ENCODE measurements at regions not wholly inside any gene's neighbourhood (a gene's known extent, or its start where the extent isn't known, plus 50 kb on each side); places are given as distances from the start of the nearest gene placed in this dataset.
A peak's percentile ranks its signal among the peaks of the same experiment; 100 is the strongest.

DNA sequence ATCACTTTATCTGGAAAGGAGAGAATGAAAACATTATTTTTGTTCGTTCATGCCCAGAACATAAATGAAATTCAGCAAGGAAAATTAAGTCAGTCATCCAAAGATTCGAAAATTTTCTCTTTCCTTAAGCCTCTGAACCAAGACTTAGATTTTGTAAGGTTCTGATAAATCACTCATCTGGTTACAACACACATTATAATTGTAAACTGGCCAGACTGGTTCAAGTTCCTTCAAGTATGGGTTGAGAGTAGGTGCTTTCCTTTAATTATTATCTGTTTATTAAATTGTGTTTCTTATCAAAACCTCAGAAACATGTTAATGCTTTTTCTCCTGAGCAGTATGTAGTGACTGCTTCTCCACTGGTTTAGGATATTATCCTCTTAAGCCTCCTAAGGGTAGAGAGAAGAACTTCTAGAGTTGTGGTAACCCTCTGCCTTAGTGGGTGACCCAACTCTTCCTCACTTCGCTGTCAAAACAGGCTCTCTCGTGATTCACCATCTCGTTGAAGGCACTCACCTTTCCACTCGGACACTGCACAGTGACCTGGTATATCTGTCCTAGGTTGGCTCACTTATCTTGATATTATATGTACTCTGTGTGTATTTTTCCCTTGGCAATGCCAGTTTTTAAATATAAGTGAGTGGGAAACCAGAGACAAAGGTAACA, 325.9 kb downstream of the PAX3 start:
- Histone ChIP-seq H3K27ac (ENCODE audit: low read length) (no peak overlapping the region), H3K9ac (ENCODE audit: low read length) (no peak overlapping the region), H3K36me3 (replicated peaks; ENCODE audit: low read depth, low read length) (no peaks in the 10 kb centered on the region), H3K27me3 (ENCODE audit: low read depth, low read length) (no peaks in the 10 kb centered on the region), H3K4me1 (ENCODE audit: low read length) (0 out of 2 replicates have a peak, but pooled peaks cover 4% of the 10 kb centered on the region), H3K79me2 (ENCODE audit: low read length) (no peaks in the 10 kb centered on the region), H3K9me3 (ENCODE audit: insufficient read depth, low read length) (no peaks in the 10 kb centered on the region), H2AFZ (ENCODE audit: low read depth, low read length) (no peak overlapping the region), H4K20me1 (ENCODE audit: insufficient read depth, low read length) (no peaks in the 10 kb centered on the region), H3K4me3 (ENCODE audit: low read length) (no peak overlapping the region), H3K4me2 (ENCODE audit: low read length) (no peak overlapping the region)
- TF ChIP-seq EZH2phosphoT487 (IDR thresholded peaks at IDR 0.05; ENCODE audit: low read depth) = no peak
- TF ChIP-seq, protein P1, sequence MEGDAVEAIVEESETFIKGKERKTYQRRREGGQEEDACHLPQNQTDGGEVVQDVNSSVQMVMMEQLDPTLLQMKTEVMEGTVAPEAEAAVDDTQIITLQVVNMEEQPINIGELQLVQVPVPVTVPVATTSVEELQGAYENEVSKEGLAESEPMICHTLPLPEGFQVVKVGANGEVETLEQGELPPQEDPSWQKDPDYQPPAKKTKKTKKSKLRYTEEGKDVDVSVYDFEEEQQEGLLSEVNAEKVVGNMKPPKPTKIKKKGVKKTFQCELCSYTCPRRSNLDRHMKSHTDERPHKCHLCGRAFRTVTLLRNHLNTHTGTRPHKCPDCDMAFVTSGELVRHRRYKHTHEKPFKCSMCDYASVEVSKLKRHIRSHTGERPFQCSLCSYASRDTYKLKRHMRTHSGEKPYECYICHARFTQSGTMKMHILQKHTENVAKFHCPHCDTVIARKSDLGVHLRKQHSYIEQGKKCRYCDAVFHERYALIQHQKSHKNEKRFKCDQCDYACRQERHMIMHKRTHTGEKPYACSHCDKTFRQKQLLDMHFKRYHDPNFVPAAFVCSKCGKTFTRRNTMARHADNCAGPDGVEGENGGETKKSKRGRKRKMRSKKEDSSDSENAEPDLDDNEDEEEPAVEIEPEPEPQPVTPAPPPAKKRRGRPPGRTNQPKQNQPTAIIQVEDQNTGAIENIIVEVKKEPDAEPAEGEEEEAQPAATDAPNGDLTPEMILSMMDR (IDR thresholded peaks at IDR 0.05; ENCODE audit: low read depth, low read length) = no peak

DNA sequence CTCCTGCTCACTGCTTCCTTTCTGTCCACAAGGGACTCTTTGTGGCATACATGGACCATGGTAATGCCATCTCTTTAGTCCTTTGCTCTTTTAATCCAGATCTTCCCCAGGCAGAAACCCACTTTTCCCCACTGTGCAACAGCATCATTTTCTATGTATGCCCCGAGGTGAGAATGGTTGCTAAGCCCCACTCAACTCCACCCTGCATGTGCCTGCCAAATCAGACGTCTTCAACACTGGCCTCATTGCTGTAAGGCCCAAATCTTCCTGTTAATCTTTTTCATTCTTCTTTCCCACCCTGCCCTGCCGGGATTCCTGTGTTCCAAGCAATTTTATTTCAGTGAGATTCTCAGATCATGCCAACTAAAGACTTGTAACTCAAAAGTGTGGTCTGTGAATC, 328.4 kb downstream of the PAX3 start:
- Histone ChIP-seq H3K79me2 (ENCODE audit: low read length) (no peaks in the 10 kb centered on the region), H3K27ac (ENCODE audit: low read length) (no peak overlapping the region), H3K4me1 (ENCODE audit: low read length) (0 out of 2 replicates have a peak, but pooled peaks cover 4% of the 10 kb centered on the region), H3K27me3 (ENCODE audit: low read depth, low read length) (no peaks in the 10 kb centered on the region), H3K9ac (ENCODE audit: low read length) (no peak overlapping the region), H4K20me1 (ENCODE audit: insufficient read depth, low read length) (no peaks in the 10 kb centered on the region), H3K36me3 (replicated peaks; ENCODE audit: low read depth, low read length) (no peaks in the 10 kb centered on the region), H3K9me3 (ENCODE audit: insufficient read depth, low read length) (no peaks in the 10 kb centered on the region), H3K4me2 (ENCODE audit: low read length) (no peak overlapping the region), H3K4me3 (ENCODE audit: low read length) (no peak overlapping the region), H2AFZ (ENCODE audit: low read depth, low read length) (no peak overlapping the region)
- TF ChIP-seq EZH2phosphoT487 (IDR thresholded peaks at IDR 0.05; ENCODE audit: low read depth) = no peak
- TF ChIP-seq, protein P1 (IDR thresholded peaks at IDR 0.05; ENCODE audit: low read depth, low read length) = no peak

DNA sequence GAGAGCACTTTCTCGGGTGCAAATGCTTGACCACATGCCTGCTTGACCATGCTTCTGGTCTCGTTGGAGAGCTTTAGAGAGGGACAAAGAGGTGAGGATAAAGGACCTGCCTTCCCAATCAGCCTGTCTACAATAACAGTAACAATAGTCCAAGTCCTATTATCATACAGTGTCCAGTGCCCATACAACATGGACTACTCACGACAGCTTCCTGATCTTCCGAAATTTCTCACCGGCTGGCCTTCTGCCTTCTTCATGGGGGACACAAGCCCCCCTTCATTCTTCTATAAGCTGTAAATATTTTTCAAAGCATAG, 329.0 kb downstream of the PAX3 start:
- Histone ChIP-seq H3K4me2 (ENCODE audit: low read length) (peak overlapping the region; percentile 29), H2AFZ (ENCODE audit: low read depth, low read length) (no peak overlapping the region), H3K27me3 (ENCODE audit: low read depth, low read length) (no peaks in the 10 kb centered on the region), H3K36me3 (replicated peaks; ENCODE audit: low read depth, low read length) (no peaks in the 10 kb centered on the region), H3K27ac (ENCODE audit: low read length) (no peak overlapping the region), H3K9me3 (ENCODE audit: insufficient read depth, low read length) (no peaks in the 10 kb centered on the region), H4K20me1 (ENCODE audit: insufficient read depth, low read length) (no peaks in the 10 kb centered on the region), H3K9ac (ENCODE audit: low read length) (no peak overlapping the region), H3K79me2 (ENCODE audit: low read length) (no peaks in the 10 kb centered on the region), H3K4me1 (ENCODE audit: low read length) (0 out of 2 replicates have a peak, but pooled peaks cover 4% of the 10 kb centered on the region), H3K4me3 (ENCODE audit: low read length) (no peak overlapping the region)
- TF ChIP-seq, protein P1 (IDR thresholded peaks at IDR 0.05; ENCODE audit: low read depth, low read length) = no peak
- TF ChIP-seq EZH2phosphoT487 (IDR thresholded peaks at IDR 0.05; ENCODE audit: low read depth) = no peak

DNA sequence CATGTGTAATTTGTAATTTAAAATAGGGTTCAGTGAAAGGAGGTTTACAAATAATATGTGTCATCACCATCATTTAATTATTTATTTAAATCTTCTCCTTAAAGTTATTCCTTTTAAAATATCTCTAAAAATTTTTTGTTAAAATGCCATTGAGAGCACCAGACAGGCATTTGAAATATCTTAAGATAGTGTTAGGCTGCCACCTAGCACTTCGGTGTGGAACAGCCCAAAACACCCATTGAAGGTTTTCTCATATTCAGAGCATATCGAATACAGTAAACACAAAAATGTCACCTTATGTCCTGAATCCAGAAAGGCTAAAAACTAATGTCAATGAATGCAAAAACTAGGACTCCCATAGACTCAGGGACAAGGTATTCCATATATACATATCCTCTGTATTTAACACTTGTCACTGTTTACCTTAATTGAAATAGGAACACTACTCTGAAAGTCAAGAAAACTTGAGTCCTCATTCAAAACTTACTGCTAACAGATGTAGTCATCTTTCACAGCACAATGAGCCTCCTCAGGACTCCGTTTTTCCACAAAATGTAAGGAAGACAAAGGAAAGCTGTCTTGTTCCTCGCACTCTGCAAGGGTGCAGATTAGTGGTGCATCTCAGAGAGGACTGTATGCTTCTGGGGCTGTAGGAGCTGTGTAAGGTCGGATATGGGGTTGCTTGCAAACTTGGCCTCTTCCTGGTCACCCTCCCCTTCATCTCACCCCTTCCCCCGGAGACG, 329.5 kb downstream of the PAX3 start:
- Histone ChIP-seq H3K27ac (ENCODE audit: low read length) (no peak overlapping the region), H2AFZ (ENCODE audit: low read depth, low read length) (peak overlapping the region; percentile 16; the same call in 1 of the 2 replicates), H3K9me3 (ENCODE audit: insufficient read depth, low read length) (no peaks in the 10 kb centered on the region), H3K4me1 (ENCODE audit: low read length) (0 out of 2 replicates have a peak, but pooled peaks cover 4% of the 10 kb centered on the region), H3K79me2 (ENCODE audit: low read length) (no peaks in the 10 kb centered on the region), H4K20me1 (ENCODE audit: insufficient read depth, low read length) (no peaks in the 10 kb centered on the region), H3K4me3 (ENCODE audit: low read length) (0 out of 2 replicates have a peak overlapping the region, but pooled peaks have one; percentile 22), H3K4me2 (ENCODE audit: low read length) (peak overlapping the region; percentile 29), H3K36me3 (replicated peaks; ENCODE audit: low read depth, low read length) (no peaks in the 10 kb centered on the region), H3K27me3 (ENCODE audit: low read depth, low read length) (no peaks in the 10 kb centered on the region), H3K9ac (ENCODE audit: low read length) (no peak overlapping the region)
- TF ChIP-seq, protein P1 (IDR thresholded peaks at IDR 0.05; ENCODE audit: low read depth, low read length) = peak; percentile 64
- TF ChIP-seq EZH2phosphoT487 (IDR thresholded peaks at IDR 0.05; ENCODE audit: low read depth) = no peak
